Transverse colon (tissue), 4 donors: ENCODE measurements at regions not wholly inside any gene's neighbourhood (a gene's known extent, or its start where the extent isn't known, plus 50 kb on each side); places are given as distances from the start of the nearest gene placed in this dataset.

Experiments
- DNase-seq: peaks from one replicate; pipeline ENCODE4 v3.0.0-alpha.2; 2019
- H3K27ac ChIP-seq, 4 donors: fragments of 200-600 bp; sonication (generic); 2 replicates each; pipeline ENCODE4 v1.5.1; 2016 to 2018; ENCODE audit warnings: inconsistent platforms in 4 of 4
- H3K27me3 ChIP-seq: fragments of 200-600 bp; sonication (generic); 2 replicates; pipeline ENCODE4 v1.5.1; 2017; ENCODE audit warnings: inconsistent platforms
- H3K36me3 ChIP-seq, 4 donors: fragments of 200-600 bp; sonication (generic); 2 replicates each; pipeline ENCODE4 v1.5.1; 2017 to 2019; ENCODE audit warnings: inconsistent platforms in 4 of 4
- H3K4me1 ChIP-seq, 4 donors: fragments of 200-600 bp; sonication (generic); 2 replicates each; pipeline ENCODE4 v1.5.1; 2017 to 2020; ENCODE audit warnings: inconsistent platforms in 4 of 4
- H3K4me3 ChIP-seq, 4 donors: fragments of 200-600 bp; sonication (generic); 1 replicate in 1 of 4; 2 replicates in 3 of 4; pipeline versions ENCODE4 v1.5.1 to v1.6.1; 2017 to 2019; ENCODE audit warnings: inconsistent platforms in 4 of 4
- H3K9me3 ChIP-seq, 2 donors: fragments of 200-600 bp; sonication (generic); 2 replicates each; pipeline ENCODE4 v1.5.1; 2017 to 2019; ENCODE audit warnings: inconsistent platforms in 2 of 2
- CTCF ChIP-seq, 5 experiments: fragments of 200-600 bp in 3 of 5; fragments of 450-650 bp in 2 of 5; sonication (generic) in 3 of 5; IDR thresholded peaks; 1 replicate in 2 of 5; 2 replicates in 3 of 5; pipeline ENCODE4 v1.5.1; 2016 to 2017; ENCODE audit warnings: antibody characterized with exemption in 5 of 5, inconsistent platforms in 3 of 5, mild to moderate bottlenecking in 2 of 5, moderate library complexity in 1 of 5
- EP300 ChIP-seq: sonication (generic); formaldehyde crosslinking; IDR thresholded peaks from one replicate; pipeline ENCODE4 v1.6.1; 2017; ENCODE audit warnings: antibody characterized with exemption, low read depth
- POLR2A ChIP-seq: fragments of 450-650 bp; IDR thresholded peaks from one replicate; pipeline ENCODE4 v1.6.1; 2016; ENCODE audit warnings: antibody characterized with exemption, mild to moderate bottlenecking, moderate library complexity
- POLR2AphosphoS5 ChIP-seq, 3 donors: sonication (generic); formaldehyde crosslinking; IDR thresholded peaks; one replicate each; pipeline ENCODE4 v1.6.1; 2016; ENCODE audit warnings: antibody characterized with exemption in 3 of 3
- WGBS, 2 donors: methylation state at CpG; one replicate each; pipeline ENCODE4 v1.1.5; 2018; ENCODE audit warnings: low coverage in 1 of 2; 5-methylcytosine and 5-hydroxymethylcytosine counted together
- in situ Hi-C, 4 donors: fragments of 200-750 bp; cut with MboI; loops; one replicate each; pipeline versions ENCODE4 v1.15.0 to v1.15.1; 2017; ENCODE audit warnings: low sequenced_read_pairs in 3 of 4, low pct_ligation_motif_present in 1 of 4, low pct_unique_long_range_greater_than_20kb in 1 of 4
- intact Hi-C: fragments of 100-400 bp; cut with DNase I; formaldehyde crosslinking; loops from one replicate; pipeline ENCODE4 v1.15.1; 2023; ENCODE audit warnings: low total_unique reads

GRCh38 chr21:29233256-29233546 is 65.5 kb upstream of the BACH1 start:
- no peaks in the 10 kb centered on the region for H3K27me3 ChIP-seq
- DNase-seq, result no peak
- H3K36me3 ChIP-seq, result no peaks in the 10 kb centered on the region
- intact Hi-C loops, result no loop called here
- H3K4me3 ChIP-seq, result no peak overlapping the region
- no peaks in the 10 kb centered on the region for H3K9me3 ChIP-seq
- H3K27ac ChIP-seq, result no peak overlapping the region
- TF ChIP-seq POLR2A (no peak), EP300 (no peak), POLR2AphosphoS5 (IDR thresholded peaks at IDR 0.05) (no peak), CTCF (IDR thresholded peaks at IDR 0.05) (no peak)
- H3K4me1 ChIP-seq, result peaks cover 0 to 13% (median 6%) of the 10 kb centered on the region in 4 donors
- 61 to 62% methylated on average over 6 to 7 of the region's 7 CpGs for WGBS, 2 donors
- in situ Hi-C loops, result no loop called here

GRCh38 chr21:29233611-29234540 is 64.8 kb upstream of the BACH1 start:
- Histone ChIP-seq H3K36me3 (no peaks in the 10 kb centered on the region), H3K4me3 (no peak overlapping the region), H3K27ac (no peak overlapping the region), H3K9me3 (no peaks in the 10 kb centered on the region), H3K27me3 (no peaks in the 10 kb centered on the region), H3K4me1 (peaks cover 0 to 13% (median 6%) of the 10 kb centered on the region in 4 donors)
- in situ Hi-C loops, result no loop called here
- no peak for DNase-seq
- intact Hi-C loops, result no loop called here
- WGBS, 2 donors, result 65 to 81% methylated on average over 3 to 11 of the region's 11 CpGs
- no peak for TF ChIP-seq EP300
- TF ChIP-seq POLR2AphosphoS5 (IDR thresholded peaks at IDR 0.05), result no peak
- no peak for TF ChIP-seq POLR2A
- no peak for TF ChIP-seq CTCF (IDR thresholded peaks at IDR 0.05)

GRCh38 chr21:29235714-29236197 is 63.0 kb upstream of the BACH1 start:
- H3K27me3 ChIP-seq, result no peaks in the 10 kb centered on the region
- TF ChIP-seq POLR2A (no peak), EP300 (no peak), CTCF (IDR thresholded peaks at IDR 0.05) (no peak), POLR2AphosphoS5 (IDR thresholded peaks at IDR 0.05) (no peak)
- WGBS, 2 donors, result 70 to 100% methylated on average over 2 to 4 of the region's 4 CpGs
- DNase-seq, result no peak
- H3K36me3 ChIP-seq, result no peaks in the 10 kb centered on the region
- intact Hi-C loops (no loop called here), in situ Hi-C loops (no loop called here)
- H3K9me3 ChIP-seq, result no peaks in the 10 kb centered on the region
- peak overlapping the region in 2 of 4 donors; percentile 10 to 37 for H3K27ac ChIP-seq
- H3K4me3 ChIP-seq, result no peak overlapping the region
- peaks cover 0 to 17% (median 6%) of the 10 kb centered on the region in 4 donors for H3K4me1 ChIP-seq

GRCh38 chr21:29236201-29236600 is 62.5 kb upstream of the BACH1 start:
- TF ChIP-seq POLR2A, result no peak
- no peak for TF ChIP-seq POLR2AphosphoS5 (IDR thresholded peaks at IDR 0.05)
- Histone ChIP-seq H3K4me3 (no peak overlapping the region), H3K36me3 (no peaks in the 10 kb centered on the region), H3K9me3 (no peaks in the 10 kb centered on the region), H3K4me1 (peaks cover 0 to 17% (median 6%) of the 10 kb centered on the region in 4 donors), H3K27ac (peak overlapping the region; percentile 30 to 66 (median 52)), H3K27me3 (no peaks in the 10 kb centered on the region)
- no peak for DNase-seq
- intact Hi-C loops, result no loop called here
- 33 to 60% methylated on average over 2 of the region's 2 CpGs for WGBS, 2 donors
- in situ Hi-C loops, result no loop called here
